Stomach (tissue), 8 donors: ENCODE measurements at regions not wholly inside any gene's neighbourhood (a gene's known extent, or its start where the extent isn't known, plus 50 kb on each side); places are given as distances from the start of the nearest gene placed in this dataset.

Experiments used
- DNase-seq, 2 donors: peaks; one replicate each; pipeline versions ENCODE4 v3.0.0 to v3.0.0-alpha.2; 2013 to 2019
- H3K27ac ChIP-seq, 5 donors: fragments of 200-600 bp in 4 of 5; sonication (generic) in 4 of 5; one replicate each; pipeline ENCODE4 v1.5.1; 2013 to 2019; ENCODE audit warnings: mild to moderate bottlenecking in 1 of 5, moderate library complexity in 1 of 5
- H3K27me3 ChIP-seq, 3 donors: fragments of 200-600 bp; sonication (generic); one replicate each; pipeline ENCODE4 v1.5.1; 2017 to 2019; ENCODE audit warnings: mixed run types in 1 of 3
- H3K36me3 ChIP-seq, 4 donors: fragments of 200-600 bp; sonication (generic); 1 replicate in 3 of 4; 2 replicates in 1 of 4; pipeline ENCODE4 v1.5.1; 2016 to 2019
- H3K4me1 ChIP-seq, 4 donors: fragments of 200-600 bp; sonication (generic); one replicate each; pipeline ENCODE4 v1.5.1; 2016 to 2019
- H3K4me3 ChIP-seq, 4 donors: fragments of 200-600 bp; sonication (generic) in 3 of 4; one replicate each; pipeline ENCODE4 v1.5.1; 2016 to 2019; ENCODE audit warnings: mild to moderate bottlenecking in 1 of 4
- H3K9me3 ChIP-seq, 4 donors: fragments of 200-600 bp; sonication (generic); one replicate each; pipeline ENCODE4 v1.5.1; 2016 to 2019
- CTCF ChIP-seq, 7 experiments: fragments of 450-650 bp in 4 of 7; fragments of 200-600 bp in 3 of 7; sonication (generic) in 3 of 7; IDR thresholded peaks; one replicate each; pipeline ENCODE4 v1.5.1; 2016 to 2019; ENCODE audit warnings: antibody characterized with exemption in 7 of 7, control low read depth in 2 of 7, mild to moderate bottlenecking in 1 of 7
- EP300 ChIP-seq: sonication (generic); formaldehyde crosslinking; IDR thresholded peaks from one replicate; pipeline ENCODE4 v1.6.1; 2017; ENCODE audit warnings: antibody characterized with exemption
- POLR2A ChIP-seq, 4 donors: fragments of 450-650 bp; IDR thresholded peaks; one replicate each; pipeline ENCODE4 v1.6.1; 2016; ENCODE audit warnings: antibody characterized with exemption in 4 of 4, control low read depth in 2 of 4, mild to moderate bottlenecking in 1 of 4, moderate library complexity in 1 of 4
- POLR2AphosphoS5 ChIP-seq, 3 donors: sonication (generic); formaldehyde crosslinking; IDR thresholded peaks; one replicate each; pipeline ENCODE4 v1.6.1; 2016; ENCODE audit warnings: antibody characterized with exemption in 3 of 3
- WGBS, 5 donors: extraction: QIAGEN DNeasy Blood & Tissue Kit in 3 of 5; methylation state at CpG; one replicate each; pipeline versions ENCODE4 v1.1.5 to v1.1.7; 2013 to 2018; 5-methylcytosine and 5-hydroxymethylcytosine counted together
- intact Hi-C: fragments of 100-400 bp; cut with DNase I; formaldehyde crosslinking; loops from one replicate; pipeline ENCODE4 v1.15.1; 2023; ENCODE audit warnings: low total_unique reads
- donor health status: healthy with polysubstance abuse.
- donor health status: Bipolar disorder and iron deficiency.
- donor health status: healthy.

- Histone ChIP-seq H3K4me1 (peaks cover 12 to 19% (median 17%) of the 10 kb centered on the region in 4 donors), H3K27ac (no peak overlapping the region), H3K36me3 (no peaks in the 10 kb centered on the region), H3K4me3 (no peak overlapping the region), H3K9me3 (no peaks in the 10 kb centered on the region), H3K27me3 (peaks cover 0 to 58% (median 7%) of the 10 kb centered on the region in 3 donors)
- TF ChIP-seq POLR2AphosphoS5 (IDR thresholded peaks at IDR 0.05) = no peak
- TF ChIP-seq EP300 = no peak
- no peak for TF ChIP-seq POLR2A (IDR thresholded peaks at IDR 0.05)
- no peak for TF ChIP-seq CTCF (IDR thresholded peaks at IDR 0.05)
- DNase-seq = no peak
- intact Hi-C loops = no loop called here
- 60 to 70% (median 65%) methylated on average over 6 to 7 of the region's 7 CpGs for WGBS, 5 donors
Observed at GRCh38 chr1:38563942-38564735, 295.4 kb downstream of the RRAGC start.

GRCh38 chr1:38561725-38562124, 297.8 kb downstream of the RRAGC start:
- Histone ChIP-seq H3K4me3 (no peak overlapping the region), H3K9me3 (no peaks in the 10 kb centered on the region), H3K27me3 (peaks cover 0 to 43% (median 7%) of the 10 kb centered on the region in 3 donors), H3K27ac (no peak overlapping the region), H3K36me3 (no peaks in the 10 kb centered on the region), H3K4me1 (peaks cover 12 to 23% (median 18%) of the 10 kb centered on the region in 4 donors)
- DNase-seq = no peak
- intact Hi-C loops = no loop called here
- 47 to 58% (median 50%) methylated on average over 9 to 12 of the region's 12 CpGs for WGBS, 5 donors
- TF ChIP-seq POLR2A (IDR thresholded peaks at IDR 0.05) = no peak
- no peak for TF ChIP-seq CTCF (IDR thresholded peaks at IDR 0.05)
- TF ChIP-seq EP300 = no peak
- TF ChIP-seq POLR2AphosphoS5 (IDR thresholded peaks at IDR 0.05) = no peak

DNA sequence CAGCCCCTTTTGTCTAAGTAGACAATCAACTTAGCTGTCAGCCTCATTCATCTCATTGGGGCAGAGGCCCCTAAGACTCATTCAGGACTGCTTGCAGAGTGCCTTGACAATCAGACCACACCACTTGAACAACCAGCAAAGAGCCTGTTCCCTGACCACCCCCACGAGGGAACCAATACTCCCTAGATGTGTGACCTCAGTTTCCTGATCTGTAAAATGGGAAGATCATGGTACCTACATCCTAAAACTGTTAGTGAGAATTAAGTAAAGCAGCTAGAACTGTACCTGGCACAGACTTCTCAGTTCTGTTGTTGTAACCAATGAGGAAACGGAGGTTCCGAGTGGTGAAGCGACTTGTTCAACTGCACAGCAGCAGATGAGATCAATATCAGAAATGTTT, 298.5 kb downstream of the RRAGC start:
- TF ChIP-seq CTCF (IDR thresholded peaks at IDR 0.05) (no peak), POLR2AphosphoS5 (IDR thresholded peaks at IDR 0.05) (no peak), EP300 (no peak), POLR2A (IDR thresholded peaks at IDR 0.05) (no peak)
- WGBS, 5 donors = 71 to 81% (median 76%) methylated on average over 4 of the region's 4 CpGs
- Histone ChIP-seq H3K4me3 (no peak overlapping the region), H3K27me3 (peaks cover 0 to 43% (median 7%) of the 10 kb centered on the region in 3 donors), H3K36me3 (no peaks in the 10 kb centered on the region), H3K9me3 (no peaks in the 10 kb centered on the region), H3K4me1 (peaks cover 12 to 23% (median 18%) of the 10 kb centered on the region in 4 donors), H3K27ac (no peak overlapping the region)
- intact Hi-C loops = no loop called here
- DNase-seq = no peak

GRCh38 chr1:38560457-38560856, 299.1 kb downstream of the RRAGC start:
- Histone ChIP-seq H3K4me1 (peaks cover 12 to 23% (median 18%) of the 10 kb centered on the region in 4 donors), H3K36me3 (no peaks in the 10 kb centered on the region), H3K4me3 (no peak overlapping the region), H3K9me3 (no peaks in the 10 kb centered on the region), H3K27me3 (peaks cover 0 to 43% (median 7%) of the 10 kb centered on the region in 3 donors), H3K27ac (no peak overlapping the region)
- DNase-seq = no peak
- 70 to 79% (median 71%) methylated on average over 7 of the region's 7 CpGs for WGBS, 5 donors
- intact Hi-C loops = no loop called here
- TF ChIP-seq CTCF (IDR thresholded peaks at IDR 0.05) (no peak), POLR2A (IDR thresholded peaks at IDR 0.05) (no peak), POLR2AphosphoS5 (IDR thresholded peaks at IDR 0.05) (no peak), EP300 (no peak)
